Stomach (tissue), 8 donors: ENCODE measurements at regions not wholly inside any gene's neighbourhood (a gene's known extent, or its start where the extent isn't known, plus 50 kb on each side); places are given as distances from the start of the nearest gene placed in this dataset.
A peak's percentile ranks its signal among the peaks of the same experiment; 100 is the strongest.

Experiments
- DNase-seq, 2 donors: peaks; one replicate each; pipeline versions ENCODE4 v3.0.0 to v3.0.0-alpha.2; 2013 to 2019
- H3K27ac ChIP-seq, 5 donors: fragments of 200-600 bp in 4 of 5; sonication (generic) in 4 of 5; one replicate each; pipeline ENCODE4 v1.5.1; 2013 to 2019; ENCODE audit warnings: mild to moderate bottlenecking in 1 of 5, moderate library complexity in 1 of 5
- H3K27me3 ChIP-seq, 3 donors: fragments of 200-600 bp; sonication (generic); one replicate each; pipeline ENCODE4 v1.5.1; 2017 to 2019; ENCODE audit warnings: mixed run types in 1 of 3
- H3K36me3 ChIP-seq, 4 donors: fragments of 200-600 bp; sonication (generic); 1 replicate in 3 of 4; 2 replicates in 1 of 4; pipeline ENCODE4 v1.5.1; 2016 to 2019
- H3K4me1 ChIP-seq, 4 donors: fragments of 200-600 bp; sonication (generic); one replicate each; pipeline ENCODE4 v1.5.1; 2016 to 2019
- H3K4me3 ChIP-seq, 4 donors: fragments of 200-600 bp; sonication (generic) in 3 of 4; one replicate each; pipeline ENCODE4 v1.5.1; 2016 to 2019; ENCODE audit warnings: mild to moderate bottlenecking in 1 of 4
- H3K9me3 ChIP-seq, 4 donors: fragments of 200-600 bp; sonication (generic); one replicate each; pipeline ENCODE4 v1.5.1; 2016 to 2019
- CTCF ChIP-seq, 7 experiments: fragments of 450-650 bp in 4 of 7; fragments of 200-600 bp in 3 of 7; sonication (generic) in 3 of 7; IDR thresholded peaks; one replicate each; pipeline ENCODE4 v1.5.1; 2016 to 2019; ENCODE audit warnings: antibody characterized with exemption in 7 of 7, control low read depth in 2 of 7, mild to moderate bottlenecking in 1 of 7
- EP300 ChIP-seq: sonication (generic); formaldehyde crosslinking; IDR thresholded peaks from one replicate; pipeline ENCODE4 v1.6.1; 2017; ENCODE audit warnings: antibody characterized with exemption
- POLR2A ChIP-seq, 4 donors: fragments of 450-650 bp; IDR thresholded peaks; one replicate each; pipeline ENCODE4 v1.6.1; 2016; ENCODE audit warnings: antibody characterized with exemption in 4 of 4, control low read depth in 2 of 4, mild to moderate bottlenecking in 1 of 4, moderate library complexity in 1 of 4
- POLR2AphosphoS5 ChIP-seq, 3 donors: sonication (generic); formaldehyde crosslinking; IDR thresholded peaks; one replicate each; pipeline ENCODE4 v1.6.1; 2016; ENCODE audit warnings: antibody characterized with exemption in 3 of 3
- WGBS, 5 donors: extraction: QIAGEN DNeasy Blood & Tissue Kit in 3 of 5; methylation state at CpG; one replicate each; pipeline versions ENCODE4 v1.1.5 to v1.1.7; 2013 to 2018; 5-methylcytosine and 5-hydroxymethylcytosine counted together
- intact Hi-C: fragments of 100-400 bp; cut with DNase I; formaldehyde crosslinking; loops from one replicate; pipeline ENCODE4 v1.15.1; 2023; ENCODE audit warnings: low total_unique reads
- donor health status: healthy with polysubstance abuse.
- donor health status: Bipolar disorder and iron deficiency.
- donor health status: healthy.

GRCh38 chr13:69579351-69579750 lies 528.3 kb upstream of the ATXN8OS start:
- no peak overlapping the region for H3K4me3 ChIP-seq
- H3K27me3 ChIP-seq = no peaks in the 10 kb centered on the region
- TF ChIP-seq EP300 (no peak), CTCF (IDR thresholded peaks at IDR 0.05) (peak in 1 of 7 experiments; percentile 11)
- H3K9me3 ChIP-seq = no peaks in the 10 kb centered on the region
- DNase-seq = peak in 1 of 2 donors; percentile 50
- H3K27ac ChIP-seq = no peak overlapping the region
- H3K4me1 ChIP-seq = no peaks in the 10 kb centered on the region
- H3K36me3 ChIP-seq = no peaks in the 10 kb centered on the region
- intact Hi-C loops = no loop called here

GRCh38 chr13:69571606-69572323 lies 535.9 kb upstream of the ATXN8OS start:
- H3K4me1 ChIP-seq = no peaks in the 10 kb centered on the region
- no peaks in the 10 kb centered on the region for H3K9me3 ChIP-seq
- H3K36me3 ChIP-seq = no peaks in the 10 kb centered on the region
- peak in 1 of 2 donors; percentile 9 for DNase-seq
- no peaks in the 10 kb centered on the region for H3K27me3 ChIP-seq
- no peak overlapping the region for H3K27ac ChIP-seq
- TF ChIP-seq POLR2A (IDR thresholded peaks at IDR 0.05) = no peak
- no peak for TF ChIP-seq EP300
- TF ChIP-seq POLR2AphosphoS5 (IDR thresholded peaks at IDR 0.05) = no peak
- no peak for TF ChIP-seq CTCF (IDR thresholded peaks at IDR 0.05)
- no peak overlapping the region for H3K4me3 ChIP-seq
- WGBS, 5 donors = 78 to 85% (median 80%) methylated on average over 1 of the region's 1 CpG
- intact Hi-C loops = no loop called here

- TF ChIP-seq EP300 (no peak), CTCF (IDR thresholded peaks at IDR 0.05) (no peak), POLR2A (IDR thresholded peaks at IDR 0.05) (no peak), POLR2AphosphoS5 (IDR thresholded peaks at IDR 0.05) (no peak)
- no peaks in the 10 kb centered on the region for H3K4me1 ChIP-seq
- no peaks in the 10 kb centered on the region for H3K9me3 ChIP-seq
- H3K4me3 ChIP-seq = no peak overlapping the region
- H3K27ac ChIP-seq = no peak overlapping the region
- intact Hi-C loops = no loop called here
- no peaks in the 10 kb centered on the region for H3K27me3 ChIP-seq
- DNase-seq = peak in 1 of 2 donors; percentile 13
- no peaks in the 10 kb centered on the region for H3K36me3 ChIP-seq
- 27 to 59% (median 52%) methylated on average over 2 of the region's 2 CpGs for WGBS, 5 donors
These were observed 540.1 kb upstream of the ATXN8OS start for GRCh38 chr13:69567514-69567913.

- intact Hi-C loops = no loop called here
- no peak for TF ChIP-seq POLR2AphosphoS5 (IDR thresholded peaks at IDR 0.05)
- no peak for TF ChIP-seq POLR2A (IDR thresholded peaks at IDR 0.05)
- TF ChIP-seq EP300 = no peak
- no peak for TF ChIP-seq CTCF (IDR thresholded peaks at IDR 0.05)
- WGBS, 5 donors = 92 to 97% (median 94%) methylated on average over 6 of the region's 6 CpGs
These were observed 541.4 kb upstream of the ATXN8OS start for GRCh38 chr13:69566104-69566716.

More at GRCh38 chr13:69566104-69566716, 541.4 kb upstream of the ATXN8OS start:
- no peak for DNase-seq
- Histone ChIP-seq H3K4me1 (no peaks in the 10 kb centered on the region), H3K9me3 (no peaks in the 10 kb centered on the region), H3K4me3 (no peak overlapping the region), H3K27me3 (no peaks in the 10 kb centered on the region), H3K27ac (no peak overlapping the region), H3K36me3 (no peaks in the 10 kb centered on the region)
